NCI-H446 (cell line): ENCODE measurements at regions not wholly inside any gene's neighbourhood (a gene's known extent, or its start where the extent isn't known, plus 50 kb on each side); places are given as distances from the start of the nearest gene placed in this dataset.

Source experiments
- DNase-seq, 2 experiments: peaks; one replicate each; lab custom pipeline; 2025; lab: John Stamatoyannopoulos, UW

DNA sequence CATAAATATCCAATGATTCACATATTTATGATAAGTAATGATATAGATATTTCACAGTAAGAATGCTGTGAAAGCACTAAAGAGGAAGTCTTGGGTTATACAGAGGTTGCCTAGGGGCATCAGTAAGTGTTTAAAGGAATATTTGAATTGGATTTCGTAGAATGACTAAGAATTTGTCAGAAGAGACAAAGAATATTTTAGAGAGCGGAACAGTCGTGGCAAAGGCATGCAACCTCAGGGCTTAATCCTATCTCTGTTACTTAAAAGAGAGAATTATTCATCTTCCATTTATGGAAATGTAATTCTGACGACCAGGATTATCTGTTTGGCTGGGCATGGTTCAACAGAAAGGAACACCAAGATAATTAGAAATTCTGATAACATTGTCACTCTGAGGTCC lies 171.9 kb upstream of the NR5A2 start:
- no peak for DNase-seq

DNA sequence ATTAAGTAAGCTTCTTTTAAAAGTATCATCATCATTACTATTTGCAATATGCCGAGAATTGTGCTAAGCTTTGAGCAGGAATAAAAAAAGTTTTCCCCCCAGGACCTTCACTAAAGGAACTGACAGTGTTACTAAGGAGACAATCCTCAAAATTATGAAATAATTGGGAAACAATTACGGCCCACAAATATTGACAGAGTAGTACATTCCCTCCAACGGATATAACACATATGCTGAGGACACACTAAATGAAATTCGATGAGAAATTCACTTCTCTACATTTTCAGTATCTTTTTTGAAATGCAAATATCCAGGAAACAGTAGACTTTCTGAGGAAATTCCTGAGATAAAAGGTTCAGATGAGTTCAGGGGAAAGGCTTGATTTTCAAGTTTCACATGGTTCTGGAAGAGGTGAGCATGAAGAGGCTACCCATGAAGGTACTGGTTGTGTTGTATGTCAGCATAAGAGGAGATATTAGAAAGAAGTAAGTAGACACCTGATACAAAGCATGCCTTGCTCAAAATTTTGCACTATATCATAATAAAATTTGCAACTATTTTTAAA lies 171.2 kb upstream of the NR5A2 start:
- no peak for DNase-seq

DNA sequence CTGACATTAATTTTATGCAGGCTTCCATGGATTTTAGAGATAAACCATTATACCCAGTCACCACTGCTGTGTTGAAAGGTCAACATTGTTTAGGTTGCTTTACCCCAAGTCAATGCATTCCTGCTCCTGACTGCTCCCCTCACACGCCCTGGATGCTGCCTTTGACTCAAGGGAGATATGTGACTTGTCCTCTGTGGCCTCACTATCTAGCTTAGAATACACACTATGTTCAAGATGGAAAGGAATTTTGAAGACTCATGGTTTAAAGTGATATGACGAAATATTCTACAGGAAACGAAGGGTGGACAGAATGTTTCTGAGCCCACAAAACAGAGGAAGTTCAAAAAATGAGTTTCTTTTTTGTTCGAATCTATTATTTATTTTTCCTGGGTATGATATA lies 170.4 kb upstream of the NR5A2 start:
- no peak for DNase-seq

DNA sequence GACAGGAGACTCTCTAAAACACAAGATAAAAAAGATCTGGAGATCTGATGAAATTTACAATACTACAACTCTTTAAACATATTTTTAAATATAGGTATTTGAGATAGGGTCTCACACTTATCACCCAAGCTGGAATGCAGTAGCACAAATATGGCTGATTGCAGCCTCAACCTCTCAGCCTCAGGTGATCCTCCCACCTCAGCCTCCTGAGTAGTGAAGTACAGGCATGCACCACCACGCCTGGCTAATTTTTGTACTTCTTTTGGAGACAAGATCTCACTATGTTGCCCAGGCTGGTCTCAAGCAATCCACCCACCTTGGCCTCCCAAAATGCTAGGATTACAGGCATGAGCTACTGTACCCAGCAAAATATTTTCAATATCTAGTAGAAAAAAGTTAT lies 170.0 kb upstream of the NR5A2 start:
- no peak for DNase-seq

DNA sequence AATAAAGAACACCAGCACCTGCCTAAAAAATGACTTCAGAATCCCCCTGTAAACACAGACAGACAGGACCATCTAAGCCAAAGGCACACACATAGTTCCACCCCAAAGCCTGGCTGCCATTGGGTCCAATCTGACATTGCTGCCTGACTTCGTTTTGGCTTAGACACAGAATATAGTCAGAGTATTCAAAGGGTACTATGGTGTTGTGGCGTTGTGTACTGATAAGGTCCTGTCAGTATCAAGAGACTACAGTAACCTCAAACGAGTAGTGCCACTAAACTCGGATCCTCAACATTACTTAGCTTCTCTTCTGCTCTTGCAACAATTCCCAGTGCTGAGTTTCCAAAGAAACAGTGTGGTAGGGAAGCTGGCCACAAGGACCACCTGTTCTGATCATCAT lies 169.3 kb upstream of the NR5A2 start:
- no peak for DNase-seq

DNA sequence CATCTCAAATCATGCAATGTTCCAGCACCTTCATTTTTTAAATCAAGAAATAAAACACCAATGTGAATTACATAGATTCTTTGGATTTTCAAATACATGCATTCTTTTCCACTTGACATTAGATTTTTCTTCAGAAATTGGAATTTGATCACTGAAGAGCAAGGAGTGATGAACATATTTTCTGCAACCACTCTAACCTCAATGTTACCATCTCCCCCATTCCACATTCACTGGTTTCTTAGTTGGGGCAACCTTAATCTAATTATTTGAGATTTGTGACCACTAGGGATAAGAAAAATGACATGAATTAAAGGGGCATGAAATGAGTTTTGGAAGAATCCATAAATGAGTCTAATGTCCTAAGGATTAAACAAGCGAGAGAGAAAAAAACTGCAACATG lies 168.7 kb upstream of the NR5A2 start:
- DNase-seq = no peak

DNA sequence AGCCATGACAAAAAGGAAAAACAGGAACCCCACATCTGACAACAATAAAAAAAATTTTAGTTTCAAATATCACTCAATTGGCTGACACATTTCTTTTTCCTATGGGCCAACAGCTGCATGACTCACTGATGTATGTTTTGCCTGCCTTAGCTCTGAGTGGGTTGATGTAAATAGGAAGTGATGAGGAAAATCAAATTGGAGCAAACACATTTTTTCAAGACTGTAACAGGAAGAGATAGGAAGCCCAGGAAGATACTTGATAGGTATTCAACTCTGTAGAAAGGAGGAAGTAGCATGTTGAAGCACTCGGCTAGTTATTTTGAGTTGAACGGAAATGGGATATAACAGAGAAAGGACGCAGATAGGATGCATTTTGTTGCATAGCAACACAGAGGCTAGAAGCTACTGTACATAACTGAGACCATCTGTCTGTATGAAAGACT lies 168.0 kb upstream of the NR5A2 start:
- no peak for DNase-seq

DNA sequence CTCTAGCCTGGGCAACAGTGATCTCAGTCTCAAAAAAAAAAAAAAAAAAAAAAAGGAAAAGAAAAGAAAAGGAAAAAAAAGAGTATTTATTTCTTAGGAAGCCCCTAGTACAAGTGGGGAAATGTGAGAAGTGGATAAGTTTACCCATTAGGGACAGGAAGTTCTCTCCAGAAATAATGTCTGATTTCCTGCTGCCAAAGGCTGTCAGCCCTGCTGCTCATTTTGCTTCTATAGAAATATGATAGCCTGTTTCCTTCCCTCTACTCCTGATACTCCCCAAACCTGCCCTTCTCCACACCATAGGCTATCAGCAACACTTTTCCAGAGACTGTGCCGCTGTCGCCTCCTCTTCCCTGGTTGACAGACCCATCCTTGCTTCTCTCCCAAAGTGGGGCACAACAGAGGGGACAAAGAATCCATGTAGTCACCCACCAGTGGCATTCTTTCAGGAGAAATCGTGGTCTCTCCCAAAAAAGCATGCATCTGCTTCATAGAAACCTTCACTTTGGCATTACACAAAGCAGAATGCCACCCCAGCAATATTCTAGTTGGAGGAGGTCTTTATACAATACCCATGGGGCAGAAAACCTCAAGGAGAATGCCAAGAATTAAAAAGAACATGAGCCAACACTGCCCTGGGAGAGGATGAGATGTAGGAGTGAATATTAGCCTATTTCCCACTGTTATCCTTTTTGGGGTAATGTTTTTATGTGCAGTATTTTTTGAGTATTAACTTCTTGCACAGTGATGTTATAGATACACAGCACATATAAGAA lies 166.3 kb upstream of the NR5A2 start:
- no peak for DNase-seq

DNA sequence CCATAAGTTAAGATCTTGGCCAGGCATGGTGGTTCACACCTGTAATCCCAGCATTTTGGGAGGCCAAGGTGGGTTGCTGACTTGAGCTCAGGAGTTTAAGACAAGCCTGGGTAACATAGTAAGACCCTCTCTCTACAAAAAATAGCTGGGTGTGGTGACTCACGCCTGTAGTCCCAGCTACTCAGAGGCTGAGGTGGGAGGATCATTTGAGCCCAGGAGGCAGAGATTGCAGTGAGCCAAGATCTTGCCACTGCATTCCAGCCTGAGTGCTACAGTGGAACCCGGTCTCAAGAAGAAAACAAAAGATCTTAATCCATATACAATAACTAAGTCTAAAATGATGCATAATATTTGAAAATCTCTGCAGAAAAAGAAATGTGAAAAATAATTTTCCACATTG lies 165.5 kb upstream of the NR5A2 start:
- DNase-seq = no peak

DNA sequence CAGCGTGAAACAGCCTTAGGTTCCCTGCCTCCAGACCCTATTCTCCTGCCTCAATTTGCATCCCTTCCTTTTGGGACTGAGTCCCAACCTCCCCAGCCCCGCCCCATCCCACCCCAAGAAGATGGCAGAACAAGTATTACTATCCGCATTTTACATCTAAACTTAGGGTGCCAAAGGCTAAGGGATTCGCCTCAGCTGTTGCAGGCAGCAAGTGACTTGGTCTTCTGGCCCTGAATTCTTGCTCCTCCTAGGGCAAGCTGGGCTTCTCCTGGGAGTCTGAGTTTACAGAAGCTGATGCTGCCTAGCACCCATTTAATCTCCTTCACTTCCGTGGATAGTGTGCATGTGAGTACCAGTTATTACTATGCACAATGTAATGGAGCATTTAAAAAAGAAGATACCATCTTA lies 161.3 kb upstream of the NR5A2 start:
- no peak for DNase-seq

DNA sequence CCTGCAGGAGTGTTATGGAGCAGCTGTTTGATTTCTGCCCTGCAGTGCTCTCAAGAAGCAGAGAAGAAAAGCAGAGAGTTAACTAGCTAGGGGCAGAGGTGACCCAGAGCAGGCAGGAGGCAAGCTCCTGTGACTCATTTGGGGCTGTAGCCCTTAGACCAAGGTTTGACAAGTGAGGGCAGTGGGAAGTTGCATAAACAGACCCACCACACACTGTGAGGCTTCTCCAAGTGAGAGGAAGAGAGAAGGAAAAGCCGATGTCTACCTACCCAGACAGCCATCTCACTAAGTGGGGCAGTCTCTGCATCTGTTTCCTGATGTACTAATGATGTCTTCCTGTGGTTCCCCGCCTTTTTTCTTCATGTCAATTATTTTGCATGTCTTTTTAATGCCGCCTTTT lies 159.9 kb upstream of the NR5A2 start:
- no peak for DNase-seq

DNA sequence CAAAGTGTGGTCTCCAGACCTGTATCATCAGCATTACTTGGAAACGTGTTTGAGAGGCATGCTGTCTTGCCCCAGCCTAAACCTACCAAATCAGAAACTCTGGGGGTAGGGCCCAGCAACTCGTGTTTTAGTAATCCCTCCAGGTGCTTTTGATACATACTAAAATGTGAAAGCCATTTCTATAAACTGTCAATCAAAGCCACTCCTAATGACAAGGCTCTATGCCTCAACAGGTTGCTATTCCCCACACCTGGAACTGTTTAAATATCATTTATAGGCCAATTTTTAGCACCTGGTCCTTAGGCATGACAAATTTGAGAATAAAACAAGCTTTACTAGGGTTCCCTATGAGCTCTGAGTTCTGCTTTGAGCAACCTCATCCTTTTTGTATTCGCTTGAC lies 158.7 kb upstream of the NR5A2 start:
- DNase-seq = no peak

DNA sequence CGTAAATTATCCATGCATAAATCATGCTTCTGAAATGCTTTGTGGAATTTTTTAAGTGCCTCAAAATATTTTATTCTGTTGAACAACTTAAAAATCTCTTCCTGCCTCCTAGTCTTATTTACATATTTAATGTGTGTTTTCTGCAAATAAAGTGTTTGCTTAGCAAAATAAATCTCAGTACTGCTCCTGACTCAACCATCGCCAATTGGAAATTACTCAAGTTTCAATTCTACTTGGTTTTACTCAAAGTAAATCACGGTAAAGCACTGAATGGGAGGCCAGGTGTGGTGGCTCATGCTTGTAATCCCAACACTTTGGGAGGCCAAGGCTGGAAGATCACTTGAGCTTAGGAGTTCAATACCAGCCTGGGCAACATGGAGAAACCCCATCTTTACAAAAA lies 152.2 kb upstream of the NR5A2 start:
- no peak for DNase-seq

DNA sequence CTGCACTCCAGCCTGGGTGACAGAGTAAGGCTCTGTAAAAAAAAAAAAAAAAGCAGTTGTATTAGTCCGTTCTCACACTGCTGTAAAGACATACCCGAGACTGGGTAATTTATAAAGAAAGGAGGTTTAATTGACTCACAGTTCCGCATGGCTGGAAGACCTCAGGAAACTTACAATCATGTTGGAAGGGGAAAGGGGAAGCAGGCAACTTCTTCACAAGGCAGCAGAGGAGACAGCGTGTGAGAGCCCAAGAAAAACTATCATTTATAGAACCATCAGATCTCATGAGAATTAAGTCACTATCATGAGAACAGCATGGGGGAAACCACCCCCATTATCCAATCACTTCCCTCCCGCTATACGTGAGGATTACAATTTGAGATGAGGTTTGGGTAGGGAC lies 151.7 kb upstream of the NR5A2 start:
- DNase-seq = no peak

DNA sequence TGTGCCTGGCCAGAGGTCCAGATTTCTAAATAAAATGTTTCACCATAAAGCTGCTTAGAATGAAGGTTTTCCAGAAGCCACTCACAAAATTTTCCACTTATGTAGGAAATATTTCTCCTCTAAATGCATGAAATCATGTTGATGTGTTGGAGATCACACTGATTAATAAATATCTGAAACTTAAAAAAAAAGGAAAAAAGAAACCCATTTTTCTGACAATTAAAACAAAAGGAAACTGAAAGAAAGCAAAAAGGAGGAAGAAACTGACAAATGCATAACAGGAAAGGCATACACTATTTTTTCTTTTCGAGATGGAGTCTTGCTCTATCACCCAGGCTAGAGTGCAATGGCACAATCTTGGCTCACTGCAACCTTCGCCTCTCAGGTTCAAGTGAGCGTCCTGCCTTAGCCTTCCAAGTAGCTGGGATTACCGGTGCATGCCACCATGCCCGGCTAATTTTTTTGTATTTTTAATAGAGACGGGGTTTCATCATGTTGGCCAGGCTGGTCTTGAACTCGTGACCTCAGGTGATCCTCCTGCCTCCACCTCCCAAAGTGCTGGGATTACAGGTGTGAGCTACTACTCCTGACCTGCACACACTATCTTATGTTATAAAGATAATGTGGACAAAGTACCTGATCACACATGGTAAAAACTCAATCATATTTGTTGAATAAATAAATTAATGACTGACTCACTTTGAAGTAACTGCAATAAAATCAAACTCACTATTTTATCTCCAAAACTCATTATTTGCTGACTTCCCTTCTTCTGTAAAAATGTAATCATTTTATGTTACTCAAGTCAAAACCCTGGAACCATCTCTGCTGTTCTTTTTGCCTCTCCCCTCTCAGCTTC lies 149.8 kb upstream of the NR5A2 start:
- no peak for DNase-seq

DNA sequence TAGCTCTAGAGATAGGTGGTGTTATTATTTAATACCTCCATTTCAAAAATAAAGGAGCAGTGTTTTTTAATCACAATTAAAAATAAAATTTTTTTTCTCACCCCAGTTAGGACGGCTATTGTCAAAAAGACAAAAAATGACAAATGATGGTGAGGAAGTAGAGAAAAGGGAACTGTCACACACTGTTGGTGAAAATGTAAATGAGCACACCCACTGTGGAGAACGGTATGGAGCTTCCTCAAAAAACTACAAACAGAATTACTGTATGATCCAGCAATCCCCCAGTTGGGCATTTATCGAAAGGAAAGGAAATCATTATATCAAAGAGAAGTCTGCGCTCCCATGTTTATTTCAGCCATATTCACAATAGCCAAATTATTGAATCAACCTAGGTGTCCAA lies 148.7 kb upstream of the NR5A2 start:
- no peak for DNase-seq

DNA sequence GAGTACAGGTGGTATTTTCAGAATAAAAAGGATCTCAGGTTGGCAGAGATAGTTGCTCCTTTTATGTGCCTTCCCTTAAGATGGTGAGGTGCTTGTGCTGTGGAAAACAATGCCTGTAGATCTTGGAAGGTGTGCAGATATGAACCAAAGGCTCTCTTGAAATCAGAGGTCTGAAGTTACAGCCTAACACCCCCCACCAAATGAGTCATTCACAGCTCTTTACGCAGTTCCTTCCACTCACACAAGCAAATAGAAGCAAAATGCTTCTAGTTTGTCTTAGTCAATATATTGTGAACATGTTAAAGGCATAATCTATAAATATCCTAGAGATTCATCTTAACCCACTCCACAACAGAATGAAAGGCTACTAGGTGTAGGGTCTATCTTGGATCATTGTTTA lies 128.9 kb upstream of the NR5A2 start:
- DNase-seq = no peak

DNA sequence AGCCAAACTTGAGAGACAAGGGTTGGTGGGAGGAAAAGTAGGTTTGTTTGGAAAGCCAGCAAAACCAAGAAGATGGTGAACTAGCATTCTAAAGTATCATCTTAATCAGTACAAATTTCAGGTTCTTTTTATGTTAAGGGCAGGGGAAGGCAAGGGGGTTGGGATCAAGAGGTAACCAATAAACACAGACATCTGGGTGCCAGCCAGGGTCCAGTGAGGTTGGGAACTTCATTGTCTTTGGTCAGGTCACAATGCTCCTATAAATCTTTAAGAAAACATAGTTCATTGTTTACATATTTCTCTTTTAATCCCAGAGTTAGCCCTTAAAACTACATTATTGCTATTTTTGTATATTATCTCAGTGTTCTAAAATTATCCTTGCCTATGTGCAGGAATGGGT lies 126.2 kb upstream of the NR5A2 start:
- DNase-seq = no peak

DNA sequence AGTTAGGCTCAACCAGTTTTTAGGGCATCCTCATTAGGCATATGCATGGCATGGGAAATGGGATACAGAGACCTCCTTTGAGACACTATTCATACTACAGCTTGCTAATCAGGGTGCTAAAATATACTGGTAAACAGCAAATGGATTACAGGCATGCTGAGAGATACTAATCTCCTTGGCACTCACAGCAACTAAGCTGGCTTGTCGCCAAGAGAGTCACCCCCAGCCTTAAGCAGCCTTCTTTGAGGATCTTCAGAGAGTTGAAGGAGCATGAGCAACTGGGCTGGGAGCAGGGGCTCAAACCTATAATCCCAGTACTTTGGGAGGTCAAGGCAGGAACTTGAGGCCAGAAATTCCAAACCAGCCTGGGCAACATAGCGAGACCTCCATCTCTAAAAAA lies 120.1 kb upstream of the NR5A2 start:
- DNase-seq = no peak

DNA sequence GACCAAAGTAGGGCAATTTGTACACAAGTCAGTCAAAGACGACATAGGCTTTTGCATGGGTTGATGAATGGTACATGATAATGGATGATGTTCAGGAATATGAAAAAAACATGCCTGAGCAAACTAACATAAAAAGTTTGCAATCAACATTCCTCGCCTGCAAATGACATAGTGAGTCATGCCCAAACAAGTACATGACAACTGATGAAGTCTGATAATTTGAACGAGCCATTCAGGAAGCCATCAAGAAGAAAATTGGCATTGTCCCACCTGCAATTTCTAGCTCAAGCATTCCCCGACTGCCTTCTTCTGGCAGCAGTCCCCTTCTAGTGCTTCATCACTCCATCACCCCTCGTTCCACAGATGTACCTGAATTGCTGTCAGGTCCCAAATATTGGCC lies 118.4 kb upstream of the NR5A2 start:
- DNase-seq = no peak

DNA sequence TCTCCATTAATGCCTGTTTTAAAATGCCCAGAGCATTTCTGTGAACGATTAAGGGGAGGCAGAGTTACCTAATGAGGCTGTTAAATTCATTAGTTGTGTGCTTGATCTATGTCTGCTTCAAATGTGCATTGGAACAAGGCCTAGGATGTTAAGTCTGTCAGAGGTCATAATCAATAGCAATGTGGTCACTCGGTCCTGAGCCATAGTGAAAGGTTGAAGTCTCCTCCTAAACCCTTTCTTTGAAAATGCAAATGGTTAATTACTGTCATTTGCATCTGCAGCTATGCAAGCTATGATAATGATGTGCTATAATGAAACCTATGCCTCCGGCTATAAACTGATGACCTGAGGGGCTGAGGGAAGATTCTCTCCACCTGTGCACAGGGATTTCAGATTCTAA lies 114.2 kb upstream of the NR5A2 start:
- DNase-seq = no peak

DNA sequence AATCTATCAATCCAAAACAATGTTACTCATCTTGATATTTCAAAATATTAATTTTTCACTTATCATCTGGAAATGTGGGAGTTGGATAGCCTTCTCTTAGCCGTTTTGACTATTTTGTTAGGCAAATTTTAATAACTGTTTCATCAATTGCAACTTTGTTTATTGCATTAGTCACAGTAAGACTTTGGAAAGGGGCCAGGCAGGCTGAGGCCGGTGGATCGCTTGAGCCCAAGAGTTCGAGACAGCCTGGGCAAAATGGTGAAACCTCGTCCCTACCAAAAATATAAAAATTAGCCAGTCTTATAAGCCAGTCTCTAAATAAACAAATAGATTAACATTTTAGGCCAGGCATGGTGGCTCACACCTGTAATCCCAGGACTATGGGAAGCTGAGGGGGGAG lies 113.0 kb upstream of the NR5A2 start:
- DNase-seq = no peak

DNA sequence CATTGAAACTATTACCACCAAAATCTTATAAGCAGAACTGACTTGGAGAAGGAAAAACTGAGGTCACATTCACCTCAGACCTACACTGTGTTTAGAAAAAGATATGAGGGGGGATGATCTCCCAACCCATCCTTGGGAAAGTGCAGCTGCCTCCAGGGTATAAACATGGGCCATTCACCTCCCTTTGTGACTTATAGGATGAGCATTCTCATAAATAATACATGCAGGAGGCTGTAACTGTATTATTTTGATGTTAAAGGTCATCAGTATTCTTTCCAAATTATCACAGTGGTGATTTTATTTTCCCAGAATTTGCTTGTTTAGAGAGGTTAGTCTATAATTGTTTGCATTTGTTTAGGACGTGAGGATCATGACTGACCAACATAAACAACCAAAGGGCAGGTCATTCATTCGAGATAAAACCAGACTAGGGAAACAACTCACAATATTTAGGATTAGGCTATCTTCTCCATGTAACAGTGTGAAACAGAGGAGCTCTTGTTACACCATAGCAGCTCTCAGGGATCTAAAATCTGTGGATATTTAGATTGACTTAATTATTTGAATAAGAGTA lies 109.2 kb upstream of the NR5A2 start:
- no peak for DNase-seq
